OCI-LY3 (cell line): ENCODE measurements at regions not wholly inside any gene's neighbourhood (a gene's known extent, or its start where the extent isn't known, plus 50 kb on each side); places are given as distances from the start of the nearest gene placed in this dataset.

Source experiments
- EZH2phosphoT487 ChIP-seq: fragments of 200-600 bp; shearing (Covaris generic); IDR thresholded peaks from 2 replicates; pipeline ENCODE4 v1.6.1; 2018; ENCODE audit warnings: antibody characterized with exemption, mixed run types, low read depth
- TF ChIP-seq, protein P1 (sequence below): fragments of 200-600, 300-600 bp; sonication (generic); IDR thresholded peaks from 2 replicates; pipeline ENCODE4 v1.5.1; 2014; ENCODE audit warnings: antibody characterized with exemption, low read length, low read depth

DNA sequence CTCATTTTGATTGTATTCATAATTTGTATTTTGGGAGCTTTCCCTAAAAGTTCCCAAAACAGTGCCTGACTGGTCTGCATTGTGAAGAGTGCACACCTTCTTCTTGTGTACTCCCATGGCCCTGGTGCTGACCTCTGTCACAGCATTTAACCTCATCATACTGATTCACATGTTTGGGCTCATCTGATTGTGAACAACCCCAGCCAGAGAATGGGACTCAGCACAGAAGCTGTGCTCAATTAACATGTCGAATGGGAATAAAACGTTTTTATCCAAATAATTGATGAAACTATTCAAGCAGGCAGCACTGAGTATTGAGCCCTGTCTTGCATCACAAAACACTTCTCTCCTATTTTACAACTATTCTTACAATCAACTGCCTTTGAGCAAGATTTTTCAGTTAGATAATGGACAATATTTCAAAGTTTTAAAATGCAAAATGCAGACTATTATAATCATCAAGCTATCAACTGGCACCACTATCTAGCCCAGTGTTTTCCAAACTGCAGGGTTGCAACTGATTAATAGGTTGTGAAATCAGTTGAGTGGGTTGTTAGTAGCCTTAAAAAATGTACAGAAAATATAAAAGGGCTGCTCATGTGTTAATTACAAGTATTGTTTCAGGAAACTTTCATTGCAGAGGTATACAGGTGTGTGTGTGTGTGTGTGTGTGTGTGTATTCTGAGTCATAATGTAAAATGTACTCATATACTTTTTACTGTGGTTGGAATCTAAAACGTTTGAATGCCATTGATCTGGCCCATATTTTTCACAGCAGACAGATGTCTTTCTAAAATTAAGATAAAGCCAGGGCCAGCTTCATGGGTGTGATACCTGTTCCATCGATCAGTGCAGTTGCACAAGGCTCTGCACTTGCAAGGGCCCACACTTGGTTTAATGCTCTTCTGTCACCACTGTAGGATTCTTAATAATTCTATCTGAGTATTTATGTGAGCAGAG lies 190.5 kb downstream of the PIK3R1 start:
- TF ChIP-seq, protein P1, sequence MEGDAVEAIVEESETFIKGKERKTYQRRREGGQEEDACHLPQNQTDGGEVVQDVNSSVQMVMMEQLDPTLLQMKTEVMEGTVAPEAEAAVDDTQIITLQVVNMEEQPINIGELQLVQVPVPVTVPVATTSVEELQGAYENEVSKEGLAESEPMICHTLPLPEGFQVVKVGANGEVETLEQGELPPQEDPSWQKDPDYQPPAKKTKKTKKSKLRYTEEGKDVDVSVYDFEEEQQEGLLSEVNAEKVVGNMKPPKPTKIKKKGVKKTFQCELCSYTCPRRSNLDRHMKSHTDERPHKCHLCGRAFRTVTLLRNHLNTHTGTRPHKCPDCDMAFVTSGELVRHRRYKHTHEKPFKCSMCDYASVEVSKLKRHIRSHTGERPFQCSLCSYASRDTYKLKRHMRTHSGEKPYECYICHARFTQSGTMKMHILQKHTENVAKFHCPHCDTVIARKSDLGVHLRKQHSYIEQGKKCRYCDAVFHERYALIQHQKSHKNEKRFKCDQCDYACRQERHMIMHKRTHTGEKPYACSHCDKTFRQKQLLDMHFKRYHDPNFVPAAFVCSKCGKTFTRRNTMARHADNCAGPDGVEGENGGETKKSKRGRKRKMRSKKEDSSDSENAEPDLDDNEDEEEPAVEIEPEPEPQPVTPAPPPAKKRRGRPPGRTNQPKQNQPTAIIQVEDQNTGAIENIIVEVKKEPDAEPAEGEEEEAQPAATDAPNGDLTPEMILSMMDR, result no peak
- TF ChIP-seq EZH2phosphoT487, result no peak
